ENCODE measurements at regions not wholly inside any gene's neighbourhood (a gene's known extent, or its start where the extent isn't known, plus 50 kb on each side); places are given as distances from the start of the nearest gene placed in this dataset.

- no peaks in the 10 kb centered on the region for H3K27me3 ChIP-seq (ENCODE audit: insufficient read depth, poor library complexity, severe bottlenecking)
- H3K36me3 ChIP-seq (ENCODE audit: low read depth), result no peaks in the 10 kb centered on the region
- no peak overlapping the region for H3K4me3 ChIP-seq (ENCODE audit: severe bottlenecking)
- no peaks in the 10 kb centered on the region for H3K9me3 ChIP-seq (ENCODE audit: severe bottlenecking)
- peaks cover 31% of the 10 kb centered on the region for H3K4me1 ChIP-seq (ENCODE audit: insufficient read depth, poor library complexity, severe bottlenecking)
- peak overlapping the region; percentile 84 for H3K27ac ChIP-seq (ENCODE audit: poor library complexity, severe bottlenecking)
- DNase-seq (ENCODE audit: low spot score) (no peak), ATAC-seq (ENCODE audit: low read depth) (peak; percentile 95)
- TF ChIP-seq CTCF (IDR thresholded peaks at IDR 0.05; ENCODE audit: poor library complexity, severe bottlenecking), result no peak
Measured at GRCh38 chr10:88157981-88158465, 294.6 kb downstream of the PTEN start.

DNA sequence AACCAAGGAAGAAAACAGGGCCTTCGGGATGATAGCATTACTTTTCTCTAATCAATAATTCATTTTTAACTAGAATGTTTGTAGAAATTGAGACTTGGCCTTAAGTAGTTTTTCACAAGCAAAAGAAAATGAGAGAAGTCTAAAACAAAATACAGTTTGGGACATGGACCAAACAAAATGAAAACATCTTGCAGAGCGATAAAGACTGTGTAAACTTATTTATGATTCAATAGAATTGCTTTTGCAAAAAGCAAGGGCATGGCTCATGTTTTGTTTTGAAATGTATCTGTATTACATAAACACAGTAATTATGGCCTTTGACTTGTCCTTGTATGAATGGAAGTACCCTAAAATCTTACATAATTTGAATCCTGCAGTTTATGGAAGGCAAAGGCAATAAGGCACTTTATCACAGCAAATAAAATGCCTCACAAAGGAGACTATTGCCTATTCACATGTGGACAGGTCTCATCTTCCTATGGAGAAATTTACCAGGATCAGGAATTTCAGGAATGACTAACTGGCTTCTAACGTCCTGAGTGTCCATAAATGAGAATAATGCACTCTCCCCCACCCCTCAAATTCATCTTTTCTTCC is 295.2 kb downstream of the PTEN start:
- H3K36me3 ChIP-seq (ENCODE audit: low read depth), result no peaks in the 10 kb centered on the region
- ATAC-seq (ENCODE audit: low read depth) (no peak), DNase-seq (ENCODE audit: low spot score) (no peak)
- no peak for TF ChIP-seq CTCF (IDR thresholded peaks at IDR 0.05; ENCODE audit: poor library complexity, severe bottlenecking)
- H3K9me3 ChIP-seq (ENCODE audit: severe bottlenecking), result no peaks in the 10 kb centered on the region
- H3K4me3 ChIP-seq (ENCODE audit: severe bottlenecking), result no peak overlapping the region
- H3K27me3 ChIP-seq (ENCODE audit: insufficient read depth, poor library complexity, severe bottlenecking), result no peaks in the 10 kb centered on the region
- peaks cover 28% of the 10 kb centered on the region for H3K4me1 ChIP-seq (ENCODE audit: insufficient read depth, poor library complexity, severe bottlenecking)
- peak overlapping the region; percentile 84 for H3K27ac ChIP-seq (ENCODE audit: poor library complexity, severe bottlenecking)

GRCh38 chr10:88159127-88159829 is 295.9 kb downstream of the PTEN start:
- ATAC-seq (ENCODE audit: low read depth) (no peak), DNase-seq (ENCODE audit: low spot score) (no peak)
- peaks cover 28% of the 10 kb centered on the region for H3K4me1 ChIP-seq (ENCODE audit: insufficient read depth, poor library complexity, severe bottlenecking)
- no peak overlapping the region for H3K4me3 ChIP-seq (ENCODE audit: severe bottlenecking)
- no peak for TF ChIP-seq CTCF (IDR thresholded peaks at IDR 0.05; ENCODE audit: poor library complexity, severe bottlenecking)
- no peaks in the 10 kb centered on the region for H3K27me3 ChIP-seq (ENCODE audit: insufficient read depth, poor library complexity, severe bottlenecking)
- no peaks in the 10 kb centered on the region for H3K36me3 ChIP-seq (ENCODE audit: low read depth)
- no peaks in the 10 kb centered on the region for H3K9me3 ChIP-seq (ENCODE audit: severe bottlenecking)
- H3K27ac ChIP-seq (ENCODE audit: poor library complexity, severe bottlenecking), result peak overlapping the region; percentile 84

GRCh38 chr10:88161070-88161469 is 297.6 kb downstream of the PTEN start:
- no peak overlapping the region for H3K4me3 ChIP-seq (ENCODE audit: severe bottlenecking)
- H3K9me3 ChIP-seq (ENCODE audit: severe bottlenecking), result no peaks in the 10 kb centered on the region
- no peaks in the 10 kb centered on the region for H3K36me3 ChIP-seq (ENCODE audit: low read depth)
- peaks cover 28% of the 10 kb centered on the region for H3K4me1 ChIP-seq (ENCODE audit: insufficient read depth, poor library complexity, severe bottlenecking)
- H3K27me3 ChIP-seq (ENCODE audit: insufficient read depth, poor library complexity, severe bottlenecking), result no peaks in the 10 kb centered on the region
- no peak overlapping the region for H3K27ac ChIP-seq (ENCODE audit: poor library complexity, severe bottlenecking)
- ATAC-seq (ENCODE audit: low read depth), result no peak
- no peak for DNase-seq (ENCODE audit: low spot score)
- TF ChIP-seq CTCF (IDR thresholded peaks at IDR 0.05; ENCODE audit: poor library complexity, severe bottlenecking), result no peak

GRCh38 chr10:88161756-88162155 is 298.3 kb downstream of the PTEN start:
- Histone ChIP-seq H3K27ac (ENCODE audit: poor library complexity, severe bottlenecking) (no peak overlapping the region), H3K27me3 (ENCODE audit: insufficient read depth, poor library complexity, severe bottlenecking) (no peaks in the 10 kb centered on the region), H3K4me3 (ENCODE audit: severe bottlenecking) (no peak overlapping the region), H3K4me1 (ENCODE audit: insufficient read depth, poor library complexity, severe bottlenecking) (peaks cover 25% of the 10 kb centered on the region), H3K36me3 (ENCODE audit: low read depth) (no peaks in the 10 kb centered on the region), H3K9me3 (ENCODE audit: severe bottlenecking) (no peaks in the 10 kb centered on the region)
- DNase-seq (ENCODE audit: low spot score) (no peak), ATAC-seq (ENCODE audit: low read depth) (no peak)
- no peak for TF ChIP-seq CTCF (IDR thresholded peaks at IDR 0.05; ENCODE audit: poor library complexity, severe bottlenecking)

All from RWPE2 (cell line).